ENCODE measurements at regions not wholly inside any gene's neighbourhood (a gene's known extent, or its start where the extent isn't known, plus 50 kb on each side); places are given as distances from the start of the nearest gene placed in this dataset.

GRCh38 chr3:147007736-147008245 is 398.6 kb downstream of the ZIC4 start:
- no peak for TF ChIP-seq CTCF (IDR thresholded peaks at IDR 0.05; ENCODE audit: insufficient read depth, low read depth, low read length)
- no peak for TF ChIP-seq EZH2 (IDR thresholded peaks at IDR 0.05; ENCODE audit: insufficient read depth, low read length)
